GM21723 (cell line): ENCODE measurements at regions not wholly inside any gene's neighbourhood (a gene's known extent, or its start where the extent isn't known, plus 50 kb on each side); places are given as distances from the start of the nearest gene placed in this dataset.

Source experiments
- ATAC-seq: cut with Tn5 transposase; IDR thresholded peaks from one replicate; pipeline ENCODE4 v1.9.1; 2021; ENCODE audit warnings: mild to moderate bottlenecking, moderate library complexity; ENCODE audit not compliant: unreplicated experiment

GRCh38 chr14:51145246-51145645, 50.3 kb upstream of the TRIM9 start:
- ATAC-seq, result no peak

GRCh38 chr14:51147183-51147582, 52.3 kb upstream of the TRIM9 start:
- ATAC-seq, result no peak

DNA sequence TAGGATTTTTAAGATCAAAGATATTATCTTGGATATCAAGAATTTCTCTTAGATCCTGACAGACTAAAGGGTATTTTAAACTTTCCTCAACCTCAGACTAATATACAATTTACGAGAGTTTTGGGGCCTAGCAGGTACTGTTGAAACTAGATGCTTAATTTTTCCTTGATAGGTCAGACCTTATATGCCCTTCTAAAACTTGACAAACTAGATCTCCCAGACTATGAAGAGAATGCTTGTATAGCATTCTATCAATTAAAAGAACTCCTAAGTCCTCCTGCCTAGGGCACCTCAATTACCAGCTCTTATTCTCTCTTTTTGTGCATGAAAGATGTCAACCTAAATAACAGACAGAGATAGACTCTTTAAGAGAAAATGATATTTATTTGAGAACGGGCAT, 60.4 kb upstream of the TRIM9 start:
- ATAC-seq, result no peak

GRCh38 chr14:51157012-51157411, 62.1 kb upstream of the TRIM9 start:
- ATAC-seq, result peak; percentile 85

DNA sequence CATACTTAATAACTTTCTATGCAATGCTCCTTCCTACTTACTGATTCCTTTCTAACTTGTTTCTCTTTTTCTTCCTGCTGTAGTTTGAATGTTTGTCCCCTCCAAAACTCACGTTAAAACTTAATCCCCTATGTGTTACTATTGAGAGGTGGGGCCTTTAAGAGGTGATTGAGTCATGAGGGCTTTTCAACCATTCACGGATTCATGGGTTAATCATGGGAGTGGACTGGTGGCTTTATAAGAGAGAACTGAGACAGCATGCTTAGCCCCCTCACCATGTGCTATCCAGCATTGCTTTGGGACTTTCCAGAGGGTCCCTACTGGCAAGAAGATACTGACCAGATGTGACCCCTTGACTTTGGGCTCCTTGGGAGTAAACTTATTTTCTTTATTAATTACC, 66.0 kb upstream of the TRIM9 start:
- ATAC-seq, result no peak

DNA sequence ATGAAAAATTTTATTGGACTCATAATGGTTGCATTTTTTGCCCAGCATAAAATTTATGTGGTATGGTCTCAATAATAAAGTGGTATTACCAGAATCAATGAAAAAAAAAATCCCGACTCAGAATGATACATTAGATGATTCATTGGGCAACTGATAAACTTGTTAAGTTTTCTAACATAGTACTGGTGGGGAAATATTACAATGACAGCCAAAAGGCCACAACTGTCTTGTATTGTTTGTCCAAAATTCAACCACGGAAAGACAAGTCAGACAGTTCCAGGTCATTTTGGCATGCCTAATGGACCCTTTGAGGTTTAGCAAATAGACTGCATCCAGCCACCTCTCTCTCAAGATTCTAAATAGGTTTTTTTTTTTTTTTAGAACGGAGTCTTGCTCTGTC, 70.5 kb upstream of the TRIM9 start:
- ATAC-seq, result no peak

DNA sequence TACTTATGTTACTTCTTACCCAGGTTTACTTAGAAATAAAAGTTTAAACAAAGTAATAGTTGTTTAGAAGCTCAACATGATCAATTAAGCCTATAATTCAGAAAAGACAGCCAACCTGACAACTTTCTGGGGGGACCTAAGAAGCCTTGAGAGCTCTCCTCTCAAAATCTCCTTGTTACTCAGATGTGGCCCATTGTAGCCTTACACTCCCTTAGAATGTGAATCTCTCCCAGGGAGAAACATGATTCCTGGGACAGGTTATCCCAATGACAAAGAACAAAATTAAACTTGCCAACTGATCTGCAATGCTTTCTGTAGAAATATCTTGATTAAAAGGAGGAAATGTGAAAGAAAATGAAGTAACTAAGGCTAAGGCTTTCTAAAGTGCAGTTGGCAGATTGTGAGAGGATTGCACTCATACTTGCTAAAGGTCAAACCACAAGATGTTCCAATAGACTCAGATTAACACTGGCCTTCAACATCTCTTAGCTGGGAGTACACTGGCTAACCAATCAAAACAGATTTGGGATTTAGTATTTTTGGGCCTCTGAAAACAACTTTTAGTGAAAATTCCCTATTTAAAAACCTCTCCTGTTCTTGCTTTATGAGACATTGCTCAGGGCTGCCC, 72.3 kb upstream of the TMX1 start:
- ATAC-seq, result peak; percentile 61

- no peak for ATAC-seq
These were observed 71.8 kb upstream of the TMX1 start for GRCh38 chr14:51168215-51168613.

DNA sequence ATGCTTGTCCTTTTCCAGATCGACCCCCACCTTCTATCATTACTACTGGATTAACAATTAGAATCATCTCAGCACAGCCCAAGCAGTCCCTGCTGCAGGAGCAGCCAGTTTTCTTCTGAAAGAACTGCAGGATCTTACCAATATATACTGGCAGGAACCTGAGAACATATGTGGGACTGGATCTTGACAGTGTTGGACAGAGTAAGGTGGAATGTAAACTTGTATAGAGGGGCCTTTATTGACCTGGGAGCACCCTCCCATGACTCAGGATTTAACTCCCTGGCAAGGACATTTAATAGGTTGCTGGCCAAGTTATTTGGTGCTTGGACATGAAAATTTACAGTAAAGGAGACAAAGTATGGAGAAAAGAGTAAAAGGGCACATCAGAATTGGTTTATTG, 66.2 kb upstream of the TMX1 start:
- no peak for ATAC-seq

DNA sequence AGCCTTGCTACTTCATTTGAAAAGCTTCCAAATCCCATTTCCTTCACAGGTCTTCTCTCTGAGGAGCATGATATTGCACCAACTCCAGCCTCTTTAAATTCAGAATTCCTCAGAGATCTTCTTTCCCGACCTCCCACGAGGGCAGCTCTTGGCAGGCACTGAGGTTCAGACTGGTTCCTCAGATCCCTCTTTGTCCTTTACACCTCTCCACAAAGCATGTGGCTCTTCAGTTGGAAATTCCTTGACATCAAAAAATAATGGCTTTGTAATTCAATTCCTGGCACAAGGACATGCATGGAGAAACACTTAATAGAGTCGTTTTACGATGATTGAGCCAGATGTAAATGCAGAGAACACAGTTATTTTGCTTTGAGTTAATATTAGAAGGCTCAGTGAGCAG, 63.2 kb upstream of the TMX1 start:
- ATAC-seq, result no peak

DNA sequence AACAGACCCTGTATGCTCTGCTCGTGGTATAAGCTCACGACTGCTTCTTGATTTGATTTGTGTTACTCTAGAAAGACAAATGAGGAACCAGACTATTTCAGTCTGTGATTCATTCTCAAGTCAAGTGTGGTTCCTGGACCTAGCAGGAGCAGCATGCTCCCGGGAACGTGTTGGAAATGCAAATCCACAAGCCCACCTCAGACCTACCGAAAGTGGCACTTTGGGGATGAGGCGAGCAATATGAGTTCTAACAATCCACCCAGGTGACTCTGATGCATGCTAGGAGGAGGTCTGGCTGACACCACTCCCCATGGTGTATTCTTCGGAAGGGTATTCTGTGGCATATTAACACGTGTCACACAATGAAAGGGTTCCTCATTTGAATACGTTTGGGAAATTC, 59.5 kb upstream of the TMX1 start:
- ATAC-seq, result peak; percentile 92

DNA sequence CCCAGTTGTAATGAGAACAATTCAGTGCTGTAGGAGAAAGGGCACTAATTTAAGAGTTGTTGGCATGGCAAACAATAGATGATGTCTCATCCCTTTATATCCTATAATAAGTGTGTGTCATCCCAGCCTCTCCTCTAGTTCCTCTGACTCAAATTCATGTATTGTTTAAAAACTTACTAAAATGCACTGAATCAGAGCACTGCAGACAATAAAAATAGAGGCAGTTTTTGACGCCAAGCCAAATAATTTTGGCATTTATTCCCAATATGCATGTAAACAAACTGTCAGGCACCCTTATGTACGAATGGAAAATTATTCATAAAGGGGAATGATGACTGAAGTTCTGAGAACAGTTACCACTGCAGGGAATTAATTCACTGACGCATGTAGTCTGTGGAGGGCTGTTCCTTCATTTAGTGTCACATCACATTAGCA, 57.9 kb upstream of the TMX1 start:
- ATAC-seq, result no peak

- no peak for ATAC-seq
These were observed 54.9 kb upstream of the TMX1 start for GRCh38 chr14:51185180-51185579.

- peak; percentile 84 for ATAC-seq
These were observed 54.3 kb upstream of the TMX1 start for GRCh38 chr14:51185754-51186153.

- ATAC-seq, result no peak
These were observed 51.4 kb upstream of the TMX1 start for GRCh38 chr14:51188566-51189185.

GRCh38 chr14:51189600-51190376, 50.3 kb upstream of the TMX1 start:
- no peak for ATAC-seq
